GM12878 (cell line): ENCODE measurements at regions not wholly inside any gene's neighbourhood (a gene's known extent, or its start where the extent isn't known, plus 50 kb on each side); places are given as distances from the start of the nearest gene placed in this dataset.

Source experiments
- ATAC-seq: fragments of 200-7000 bp; cut with Tn5 transposase; 3 replicates; pipeline ENCODE4 v1.9.1; 2020; ENCODE audit warnings: mild to moderate bottlenecking, moderate library complexity
- BruUV-seq: library from RNA; stranded (reverse); fragments of 400-500 nt; replicated peaks from 2 replicates; lab custom pipeline; 2021; lab: Mats Ljungman, UMichigan
- CTCF ChIA-PET: fragments of 300-600 bp; sonication (Branson Sonifier 250); formaldehyde crosslinking; extraction: SDS; loops from one replicate; lab custom pipeline; 2021; ENCODE audit warnings: inconsistent platforms; lab: Yijun Ruan, JAX
- POLR2A ChIA-PET: fragments of 350-600 bp; formaldehyde crosslinking; extraction: SDS; loops from one replicate; lab custom pipeline; 2021; ENCODE audit warnings: inconsistent platforms; lab: Charles Lee
- RAD21 ChIA-PET: fragments of 300-600 bp; sonication (Branson Sonifier 250); formaldehyde crosslinking; loops from one replicate; lab custom pipeline; 2023; ENCODE audit warnings: antibody characterized with exemption; ENCODE audit not compliant: unreplicated experiment; lab: Charles Lee
- SMC1A ChIA-PET: fragments of 300-600 bp; sonication (Branson Sonifier 250); formaldehyde crosslinking; loops from one replicate; lab custom pipeline; 2023; ENCODE audit not compliant: unreplicated experiment, uncharacterized antibody; lab: Charles Lee
- DNase-seq: peaks from one replicate; pipeline ENCODE4 v3.0.0-alpha.2; 2011; ENCODE audit warnings: low read depth, low spot score
- FAIRE-seq: peaks from 3 replicates; lab custom pipeline; 2011; peaks lifted over from hg19 to GRCh38; lab: Jason Lieb, UNC
- H2AFZ ChIP-seq: 2 replicates; pipeline ENCODE4 v1.6.0; 2011; ENCODE audit warnings: low read depth, low read length, control low read depth; ENCODE audit not compliant: control insufficient read depth
- H3K27ac ChIP-seq: 2 replicates; pipeline ENCODE4 v1.5.1; 2011; ENCODE audit warnings: control low read depth; ENCODE audit not compliant: control insufficient read depth, insufficient read depth
- H3K27me3 ChIP-seq, 2 experiments: replicated peaks in 1 of 2; 2 replicates each; pipeline versions ENCODE4 v1.6.0 to v1.6.1; 2011; ENCODE audit warnings: low read length in 1 of 2; ENCODE audit not compliant: control insufficient read depth in 2 of 2, insufficient read depth in 2 of 2
- H3K36me3 ChIP-seq, 2 experiments: 2 replicates each; pipeline ENCODE4 v1.5.1; 2011; ENCODE audit warnings: low read length in 1 of 2; ENCODE audit not compliant: control insufficient read depth in 2 of 2, insufficient read depth in 2 of 2
- H3K4me1 ChIP-seq: 2 replicates; pipeline ENCODE4 v1.6.1; 2011; ENCODE audit warnings: mild to moderate bottlenecking, low read length, moderate library complexity, mixed read lengths; ENCODE audit not compliant: control insufficient read depth, insufficient read depth
- H3K4me2 ChIP-seq: 2 replicates; pipeline ENCODE4 v1.6.0; 2011; ENCODE audit warnings: control low read depth; ENCODE audit not compliant: control insufficient read depth, insufficient read depth
- H3K4me3 ChIP-seq: fragments of 200-600 bp; sonication (generic); 2 replicates; pipeline ENCODE4 v1.5.1; 2016
- H3K79me2 ChIP-seq: 2 replicates; pipeline ENCODE4 v1.6.0; 2011; ENCODE audit warnings: low read length; ENCODE audit not compliant: control insufficient read depth, insufficient read depth
- H3K9ac ChIP-seq: 2 replicates; pipeline ENCODE4 v1.8.0; 2011; ENCODE audit warnings: low read length, control low read depth, mixed read lengths; ENCODE audit not compliant: control insufficient read depth, insufficient read depth
- H3K9me3 ChIP-seq: replicated peaks from 3 replicates; pipeline ENCODE4 v1.5.1; 2011; ENCODE audit warnings: mild to moderate bottlenecking, low read length; ENCODE audit not compliant: control insufficient read depth, insufficient read depth
- H4K20me1 ChIP-seq: 2 replicates; pipeline ENCODE4 v1.6.0; 2011; ENCODE audit not compliant: control insufficient read depth, insufficient read depth
- BCLAF1 ChIP-seq: fragments of 450-650 bp; IDR thresholded peaks from 2 replicates; pipeline ENCODE4 v1.6.1; 2017; ENCODE audit warnings: antibody characterized with exemption, mild to moderate bottlenecking, moderate library complexity
- EP300 ChIP-seq, 2 experiments: fragments of 150-350 bp in 1 of 2; IDR thresholded peaks; 2 replicates each; pipeline ENCODE4 v1.6.1; 2011 to 2012; ENCODE audit warnings: low read depth in 2 of 2, low read length in 2 of 2, borderline replicate concordance in 1 of 2, improper control_type of control experiment in 1 of 2, inconsistent platforms in 1 of 2; ENCODE audit not compliant: control insufficient read depth in 1 of 2
- MTA2 ChIP-seq: fragments of 450-650 bp; IDR thresholded peaks from 2 replicates; pipeline ENCODE4 v1.6.1; 2016; ENCODE audit warnings: low read depth, mild to moderate bottlenecking, moderate library complexity
- RELB ChIP-seq: fragments of 450-650 bp; IDR thresholded peaks from 2 replicates; pipeline ENCODE4 v1.6.1; 2017; ENCODE audit warnings: low read depth, mild to moderate bottlenecking, moderate library complexity
- SIX5 ChIP-seq: IDR thresholded peaks from 2 replicates; pipeline ENCODE4 v1.6.1; 2011; ENCODE audit warnings: mild to moderate bottlenecking, low read depth, low read length, moderate library complexity; ENCODE audit not compliant: severe bottlenecking
- SPI1 ChIP-seq: IDR thresholded peaks from 2 replicates; pipeline ENCODE4 v1.6.1; 2011; ENCODE audit warnings: low read depth, mild to moderate bottlenecking, low read length, moderate library complexity, borderline replicate concordance; ENCODE audit not compliant: insufficient read depth
- STAT3 ChIP-seq: IDR thresholded peaks from 2 replicates; pipeline ENCODE4 v1.6.1; 2011; ENCODE audit warnings: low read depth, low read length, improper control_type of control experiment
- WGBS: methylation state at CpG from one replicate; pipeline ENCODE4 v1.1.6; 2016; ENCODE audit warnings: low lambda C conversion rate; ENCODE audit not compliant: insufficient replicate concordance, insufficient coverage; ENCODE audit errors: missing lambda C conversion rate; 5-methylcytosine and 5-hydroxymethylcytosine counted together
- in situ Hi-C: fragments of 300-500 bp; cut with MboI; formaldehyde crosslinking; loops from 9 replicates; pipeline ENCODE4 v1.14.3; 2018; ENCODE audit warnings: mixed read lengths
- intact Hi-C: fragments of 100-400 bp; cut with micrococcal nuclease; formaldehyde crosslinking; loops from one replicate; pipeline ENCODE4 v1.14.2; 2022; ENCODE audit not compliant: unreplicated experiment

GRCh38 chr2:140041811-140042210, 1261.6 kb upstream of the NXPH2 start (continued):
- TF ChIP-seq BCLAF1 (no peak), SPI1 (no peak), EP300 (IDR thresholded peaks at IDR 0.05; ENCODE audit: borderline replicate concordance in 1 of 2, control insufficient read depth in 1 of 2, low read depth in 2 of 2, low read length in 2 of 2) (no peak)
- TF ChIP-seq, all 136 proteins: peak for 0

GRCh38 chr2:140041239-140041638, 1261.0 kb upstream of the NXPH2 start:
- CTCF ChIA-PET, result interaction anchor here (0.6 kb wide), 1 partner anchor 9 kb away, joined by 3 read pairs; no protein-coding TSS in a partner anchor
- no peak for DNase-seq
- no peak for FAIRE-seq
- TF ChIP-seq STAT3 (no peak), SIX5 (no peak), RELB (no peak), MTA2 (no peak)
- TF ChIP-seq, all 136 proteins: peak for 0
- SMC1A ChIA-PET, result no interaction called here
- Histone ChIP-seq H2AFZ (no peak overlapping the region), H3K4me2 (no peak overlapping the region), H3K27me3 (no peaks in the 10 kb centered on the region), H4K20me1 (no peaks in the 10 kb centered on the region), H3K36me3 (no peaks in the 10 kb centered on the region), H3K9me3 (no peaks in the 10 kb centered on the region), H3K27ac (no peak overlapping the region), H3K4me3 (no peak overlapping the region), H3K4me1 (no peaks in the 10 kb centered on the region), H3K79me2 (no peaks in the 10 kb centered on the region), H3K9ac (no peak overlapping the region)
- BruUV-seq, result no TSS peak
- WGBS, result 4% methylated on average over 1 of the region's 1 CpG
- in situ Hi-C loops, result no loop called here
- intact Hi-C loops, result no loop called here
- POLR2A ChIA-PET, result no interaction called here
- ATAC-seq, result no peak
- RAD21 ChIA-PET, result no interaction called here
